ENCODE measurements at regions not wholly inside any gene's neighbourhood (a gene's known extent, or its start where the extent isn't known, plus 50 kb on each side); places are given as distances from the start of the nearest gene placed in this dataset.

GRCh38 chr20:48094944-48095343 lies 309.7 kb upstream of the SULF2 start:
- TF ChIP-seq CTCF (conservative IDR thresholded peaks at IDR 0.05; ENCODE audit: low read depth, low read length) (no peak), EZH2 (IDR thresholded peaks at IDR 0.05; ENCODE audit: borderline replicate concordance, low read depth, low read length, poor library complexity, severe bottlenecking) (no peak)
- Histone ChIP-seq H3K27ac (ENCODE audit: low read depth, low read length, poor library complexity, severe bottlenecking) (no peak overlapping the region), H3K27me3 (replicated peaks; ENCODE audit: insufficient read depth, low read depth, low read length, poor library complexity) (peaks cover 7% of the 10 kb centered on the region), H3K4me3 (ENCODE audit: low read depth, low read length, poor library complexity, severe bottlenecking) (no peak overlapping the region), H3K36me3 (ENCODE audit: insufficient read depth, low read length, poor library complexity, severe bottlenecking) (no peaks in the 10 kb centered on the region), H3K9me3 (ENCODE audit: low read depth, low read length, poor library complexity, severe bottlenecking) (no peaks in the 10 kb centered on the region), H3K4me1 (ENCODE audit: insufficient read depth, low read length, poor library complexity, severe bottlenecking) (no peaks in the 10 kb centered on the region)
- no peak for DNase-seq (ENCODE audit: low spot score)
- BruUV-seq (replicated peaks): no TSS peak
- ChIA-PET POLR2A (ENCODE audit: low non-redundant PET) (no interaction called here), CTCF (no interaction called here)
- intact Hi-C loops (cut with micrococcal nuclease; ENCODE audit: unreplicated experiment): no loop called here

- CTCF ChIA-PET: no interaction called here
- H3K9me3 ChIP-seq (ENCODE audit: low read depth, low read length, poor library complexity, severe bottlenecking): no peaks in the 10 kb centered on the region
Observed at GRCh38 chr20:48094196-48094749, 309.0 kb upstream of the SULF2 start.

GRCh38 chr20:48092596-48093280 lies 307.5 kb upstream of the SULF2 start:
- no peaks in the 10 kb centered on the region for H3K4me1 ChIP-seq (ENCODE audit: insufficient read depth, low read length, poor library complexity, severe bottlenecking)
- no peak overlapping the region for H3K4me3 ChIP-seq (ENCODE audit: low read depth, low read length, poor library complexity, severe bottlenecking)
- DNase-seq (ENCODE audit: low spot score): no peak
- no peaks in the 10 kb centered on the region for H3K36me3 ChIP-seq (ENCODE audit: insufficient read depth, low read length, poor library complexity, severe bottlenecking)
- ChIA-PET POLR2A (ENCODE audit: low non-redundant PET) (no interaction called here), CTCF (no interaction called here)
- intact Hi-C loops (cut with micrococcal nuclease; ENCODE audit: unreplicated experiment): no loop called here
- no TSS peak for BruUV-seq (replicated peaks)
- peaks cover 7% of the 10 kb centered on the region for H3K27me3 ChIP-seq (replicated peaks; ENCODE audit: insufficient read depth, low read depth, low read length, poor library complexity)
- H3K27ac ChIP-seq (ENCODE audit: low read depth, low read length, poor library complexity, severe bottlenecking): no peak overlapping the region
- no peaks in the 10 kb centered on the region for H3K9me3 ChIP-seq (ENCODE audit: low read depth, low read length, poor library complexity, severe bottlenecking)
- TF ChIP-seq EZH2 (IDR thresholded peaks at IDR 0.05; ENCODE audit: borderline replicate concordance, low read depth, low read length, poor library complexity, severe bottlenecking): no peak

More at GRCh38 chr20:48094196-48094749, 309.0 kb upstream of the SULF2 start:
- Histone ChIP-seq H3K4me1 (ENCODE audit: insufficient read depth, low read length, poor library complexity, severe bottlenecking) (no peaks in the 10 kb centered on the region), H3K4me3 (ENCODE audit: low read depth, low read length, poor library complexity, severe bottlenecking) (no peak overlapping the region), H3K27me3 (replicated peaks; ENCODE audit: insufficient read depth, low read depth, low read length, poor library complexity) (peaks cover 7% of the 10 kb centered on the region), H3K27ac (ENCODE audit: low read depth, low read length, poor library complexity, severe bottlenecking) (no peak overlapping the region), H3K36me3 (ENCODE audit: insufficient read depth, low read length, poor library complexity, severe bottlenecking) (no peaks in the 10 kb centered on the region)
- DNase-seq (ENCODE audit: low spot score): no peak
- POLR2A ChIA-PET (ENCODE audit: low non-redundant PET): no interaction called here
- BruUV-seq (replicated peaks): no TSS peak
- TF ChIP-seq EZH2 (IDR thresholded peaks at IDR 0.05; ENCODE audit: borderline replicate concordance, low read depth, low read length, poor library complexity, severe bottlenecking): no peak
- TF ChIP-seq CTCF (conservative IDR thresholded peaks at IDR 0.05; ENCODE audit: low read depth, low read length): no peak
- intact Hi-C loops (cut with micrococcal nuclease; ENCODE audit: unreplicated experiment): no loop called here

- H3K27me3 ChIP-seq (replicated peaks; ENCODE audit: insufficient read depth, low read depth, low read length, poor library complexity): peaks cover 15% of the 10 kb centered on the region
- H3K4me1 ChIP-seq (ENCODE audit: insufficient read depth, low read length, poor library complexity, severe bottlenecking): no peaks in the 10 kb centered on the region
- H3K27ac ChIP-seq (ENCODE audit: low read depth, low read length, poor library complexity, severe bottlenecking): no peak overlapping the region
- ChIA-PET CTCF (no interaction called here), POLR2A (ENCODE audit: low non-redundant PET) (no interaction called here)
- no TSS peak for BruUV-seq (replicated peaks)
- no peak for TF ChIP-seq CTCF (conservative IDR thresholded peaks at IDR 0.05; ENCODE audit: low read depth, low read length)
- no peak for TF ChIP-seq EZH2 (IDR thresholded peaks at IDR 0.05; ENCODE audit: borderline replicate concordance, low read depth, low read length, poor library complexity, severe bottlenecking)
- H3K9me3 ChIP-seq (ENCODE audit: low read depth, low read length, poor library complexity, severe bottlenecking): no peaks in the 10 kb centered on the region
- no peak overlapping the region for H3K4me3 ChIP-seq (ENCODE audit: low read depth, low read length, poor library complexity, severe bottlenecking)
- intact Hi-C loops (cut with micrococcal nuclease; ENCODE audit: unreplicated experiment): no loop called here
- DNase-seq (ENCODE audit: low spot score): no peak
- no peaks in the 10 kb centered on the region for H3K36me3 ChIP-seq (ENCODE audit: insufficient read depth, low read length, poor library complexity, severe bottlenecking)
Observed at GRCh38 chr20:48090784-48091183, 305.5 kb upstream of the SULF2 start.

All from A673 (cell line).